ENCODE measurements at regions not wholly inside any gene's neighbourhood (a gene's known extent, or its start where the extent isn't known, plus 50 kb on each side); places are given as distances from the start of the nearest gene placed in this dataset.

DNA sequence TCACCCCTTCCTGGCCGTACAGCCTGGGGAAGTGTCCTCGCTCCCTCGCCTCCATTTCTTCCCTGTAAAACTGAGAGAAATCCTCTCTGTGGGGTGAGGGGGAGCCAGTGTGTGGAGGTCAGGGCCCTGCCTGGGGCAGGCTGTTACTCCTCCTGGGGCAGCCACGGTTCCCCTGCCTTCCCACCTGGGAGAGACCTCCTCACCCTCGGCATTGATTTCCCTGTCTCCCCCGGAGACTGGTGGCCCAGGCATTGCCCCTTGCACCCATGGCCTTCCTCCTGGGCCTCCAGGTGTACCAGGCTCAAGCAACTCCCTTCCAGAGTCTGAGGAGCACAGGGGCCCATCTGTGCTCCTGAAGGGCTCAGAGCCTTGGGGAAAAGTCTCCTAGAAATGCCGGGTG lies 75.6 kb upstream of the RNU6ATAC start:
- H3K4me1 ChIP-seq, result peaks cover 86% of the 10 kb centered on the region
- TF ChIP-seq Cebpa-rat (IDR thresholded peaks at IDR 0.05), result no peak

DNA sequence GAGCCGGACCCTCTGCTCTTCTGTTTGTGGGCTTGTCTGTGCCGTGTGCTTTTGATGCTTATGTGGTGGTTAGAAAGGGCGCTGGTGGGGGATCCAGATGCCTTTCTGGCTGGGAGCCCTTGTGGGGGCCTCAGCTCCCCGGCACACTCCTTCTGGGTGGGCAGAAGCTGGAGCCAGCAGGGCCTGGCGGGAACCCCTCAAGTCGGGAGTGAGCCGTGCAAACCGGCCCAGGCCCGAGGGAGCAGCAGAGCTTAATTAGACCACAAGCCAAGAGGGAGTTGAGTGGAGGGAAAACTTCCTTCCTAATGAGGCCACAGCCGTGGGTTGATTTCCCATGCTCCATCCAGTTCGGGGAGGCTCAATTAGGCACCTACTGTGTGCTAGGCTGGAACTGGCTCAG lies 76.0 kb upstream of the RNU6ATAC start:
- Histone ChIP-seq H3K9me3 (no peaks in the 10 kb centered on the region), H3K4me3 (0 out of 2 replicates have a peak overlapping the region, but pooled peaks have one; percentile 8), H3K36me3 (no peaks in the 10 kb centered on the region), H3K4me2 (peak overlapping the region; percentile 87), H3K27ac (no peak overlapping the region), H3K9ac (peak overlapping the region; percentile 39; the same call in 1 of the 2 replicates), H3K27me3 (peaks cover 5% of the 10 kb centered on the region; the same call in 1 of the 2 replicates), H3K4me1 (peaks cover 86% of the 10 kb centered on the region), H4K20me1 (peaks cover 14% of the 10 kb centered on the region; the same call in 1 of the 2 replicates)
- no peak for TF ChIP-seq Cebpa-rat (IDR thresholded peaks at IDR 0.05)

More for the DNA sequence above, 75.6 kb upstream of the RNU6ATAC start:
- no peak overlapping the region for H3K27ac ChIP-seq
- H3K27me3 ChIP-seq, result peaks cover 5% of the 10 kb centered on the region; the same call in 1 of the 2 replicates
- H3K4me2 ChIP-seq, result peak overlapping the region; percentile 87
- H3K9me3 ChIP-seq, result no peaks in the 10 kb centered on the region
- H3K36me3 ChIP-seq, result no peaks in the 10 kb centered on the region
- H4K20me1 ChIP-seq, result peaks cover 14% of the 10 kb centered on the region; the same call in 1 of the 2 replicates
- H3K4me3 ChIP-seq, result 0 out of 2 replicates have a peak overlapping the region, but pooled peaks have one; percentile 8
- peak overlapping the region; percentile 39; the same call in 1 of the 2 replicates for H3K9ac ChIP-seq

DNA sequence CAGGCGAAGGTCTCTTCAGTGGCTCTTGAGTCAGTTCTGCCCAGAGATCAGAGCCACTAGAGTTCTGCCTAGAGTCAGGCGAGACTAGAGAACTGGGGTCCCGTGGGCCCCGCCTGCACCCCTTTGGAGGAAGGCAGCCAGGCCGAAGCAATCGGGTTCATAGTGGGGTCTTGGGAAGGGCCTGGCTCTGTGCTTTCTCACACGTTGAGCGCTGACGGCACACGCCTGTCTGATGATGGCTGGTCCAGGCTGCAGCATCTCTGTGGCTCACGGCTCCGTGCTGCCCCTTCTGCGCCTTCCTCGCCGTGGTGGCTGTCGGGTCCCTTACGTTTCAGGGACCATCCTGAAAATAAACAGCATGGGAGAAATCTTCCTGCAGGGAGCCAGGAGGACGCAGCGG lies 78.3 kb upstream of the RNU6ATAC start:
- Histone ChIP-seq H4K20me1 (peaks cover 14% of the 10 kb centered on the region; the same call in 1 of the 2 replicates), H3K4me1 (peaks cover 62% of the 10 kb centered on the region), H3K36me3 (no peaks in the 10 kb centered on the region), H3K9me3 (peaks cover under 1% of the 10 kb centered on the region; the same call in 1 of the 2 replicates), H3K27ac (no peak overlapping the region), H3K9ac (no peak overlapping the region), H3K4me2 (no peak overlapping the region), H3K4me3 (no peak overlapping the region), H3K27me3 (peaks cover 5% of the 10 kb centered on the region; the same call in 1 of the 2 replicates)
- no peak for TF ChIP-seq Cebpa-rat (IDR thresholded peaks at IDR 0.05)

DNA sequence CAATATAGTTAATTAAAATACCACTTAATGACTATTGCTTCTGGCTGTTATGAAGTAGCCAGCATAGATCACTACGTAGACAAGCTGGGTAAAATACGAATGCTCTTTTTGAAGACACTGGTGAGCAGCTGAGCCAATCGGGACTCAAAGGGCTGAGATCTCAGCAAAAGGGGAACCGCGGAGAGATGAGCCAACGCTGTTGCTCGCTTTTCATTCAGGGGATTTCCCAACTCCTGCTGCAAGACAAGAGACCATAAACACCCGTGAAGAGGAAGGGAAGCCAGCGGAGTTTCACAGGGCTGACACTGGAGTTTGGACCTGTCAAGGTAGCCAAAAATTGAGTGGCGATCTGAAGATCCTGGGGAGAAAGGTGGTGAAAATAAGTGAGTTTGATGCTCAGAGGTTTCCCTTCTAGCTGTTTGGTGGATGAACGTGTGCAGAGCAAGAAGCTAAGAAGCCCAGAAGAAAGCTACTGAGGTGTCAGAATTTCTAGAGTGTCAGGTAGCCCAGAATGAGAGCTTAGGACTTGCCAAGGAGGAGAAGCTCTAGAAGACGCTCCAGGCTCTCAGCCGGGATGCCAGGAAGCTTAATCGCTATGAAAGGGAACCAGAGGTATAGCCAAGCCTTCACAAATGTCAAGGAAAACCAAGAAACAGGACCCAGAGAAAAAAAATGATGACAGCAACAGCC lies 79.6 kb upstream of the RNU6ATAC start:
- Histone ChIP-seq H3K9ac (no peak overlapping the region), H3K4me1 (peaks cover 51% of the 10 kb centered on the region), H3K4me2 (peak overlapping the region; percentile 45), H3K4me3 (no peak overlapping the region), H3K27ac (no peak overlapping the region), H3K9me3 (peaks cover 13% of the 10 kb centered on the region), H4K20me1 (peaks cover 14% of the 10 kb centered on the region; the same call in 1 of the 2 replicates), H3K36me3 (no peaks in the 10 kb centered on the region), H3K27me3 (peaks cover 5% of the 10 kb centered on the region; the same call in 1 of the 2 replicates)
- TF ChIP-seq Cebpa-rat (IDR thresholded peaks at IDR 0.05), result peak; percentile 69

DNA sequence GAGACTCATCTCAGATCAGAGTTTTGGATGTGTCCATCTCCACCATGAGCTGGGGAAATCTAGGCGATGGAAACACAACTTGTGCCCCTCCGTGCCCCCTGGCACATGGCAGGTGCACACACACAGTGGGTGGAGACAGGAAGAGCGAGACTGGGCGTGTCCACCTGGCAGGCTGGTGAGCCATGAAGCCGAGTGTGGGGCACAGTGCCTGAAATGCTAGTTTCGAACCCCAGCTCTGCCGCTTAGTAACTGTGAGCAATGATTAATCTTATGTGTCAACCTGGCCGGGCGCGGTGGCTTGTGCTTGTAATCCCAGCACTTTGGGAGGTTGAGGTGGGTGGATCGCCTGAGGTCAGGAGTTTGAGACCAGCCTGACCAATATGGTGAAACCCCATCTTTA lies 80.8 kb upstream of the RNU6ATAC start:
- H3K36me3 ChIP-seq, result no peaks in the 10 kb centered on the region
- H3K27me3 ChIP-seq, result no peaks in the 10 kb centered on the region; the same call in 1 of the 2 replicates
- H3K4me3 ChIP-seq, result no peak overlapping the region
- H3K27ac ChIP-seq, result no peak overlapping the region
- H3K9ac ChIP-seq, result no peak overlapping the region
- H3K4me2 ChIP-seq, result no peak overlapping the region
- peaks cover 5% of the 10 kb centered on the region; the same call in 1 of the 2 replicates for H4K20me1 ChIP-seq
- peaks cover 38% of the 10 kb centered on the region for H3K4me1 ChIP-seq
- no peak for TF ChIP-seq Cebpa-rat (IDR thresholded peaks at IDR 0.05)
- peaks cover 17% of the 10 kb centered on the region for H3K9me3 ChIP-seq

DNA sequence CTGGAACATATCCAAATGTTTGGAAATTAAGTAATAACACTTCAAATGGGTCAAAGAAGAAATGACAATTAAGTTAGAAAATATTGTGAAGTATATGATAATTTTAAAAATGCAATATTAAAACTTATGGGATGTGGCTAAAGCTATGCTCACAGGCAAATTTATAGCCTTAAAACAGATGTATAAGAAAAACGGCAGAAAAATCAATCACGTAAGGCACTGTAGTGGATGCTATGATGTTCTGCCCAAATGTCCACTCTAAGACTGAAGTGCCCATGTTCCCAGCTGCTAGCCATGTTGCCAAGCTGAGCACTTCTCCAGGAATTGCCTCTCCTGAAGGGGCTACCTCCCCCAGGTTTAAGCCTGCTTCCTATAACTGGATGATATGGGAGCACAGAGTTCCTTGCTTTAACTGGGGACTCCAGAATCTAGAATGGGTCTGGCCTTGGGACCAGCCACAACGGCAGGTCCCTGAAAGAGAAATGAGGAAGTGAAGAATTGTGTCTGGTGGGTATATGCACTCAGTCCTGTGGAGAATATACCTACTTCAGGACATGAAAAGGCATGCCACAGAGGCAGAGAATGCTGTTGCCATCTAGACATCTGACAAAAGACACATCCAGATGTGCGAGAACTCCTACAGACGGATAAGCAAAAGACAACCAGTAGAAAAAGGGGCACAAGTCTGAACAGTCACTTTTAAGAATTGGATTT lies 78.2 kb upstream of the RXRA start:
- H4K20me1 ChIP-seq, result no peaks in the 10 kb centered on the region
- H3K27me3 ChIP-seq, result no peaks in the 10 kb centered on the region; the same call in 1 of the 2 replicates
- H3K36me3 ChIP-seq, result no peaks in the 10 kb centered on the region
- H3K4me3 ChIP-seq, result no peak overlapping the region
- no peak overlapping the region for H3K27ac ChIP-seq
- H3K9ac ChIP-seq, result no peak overlapping the region
- H3K4me2 ChIP-seq, result no peak overlapping the region
- peaks cover 17% of the 10 kb centered on the region for H3K9me3 ChIP-seq
- no peak for TF ChIP-seq Cebpa-rat (IDR thresholded peaks at IDR 0.05)
- peaks cover 39% of the 10 kb centered on the region for H3K4me1 ChIP-seq

DNA sequence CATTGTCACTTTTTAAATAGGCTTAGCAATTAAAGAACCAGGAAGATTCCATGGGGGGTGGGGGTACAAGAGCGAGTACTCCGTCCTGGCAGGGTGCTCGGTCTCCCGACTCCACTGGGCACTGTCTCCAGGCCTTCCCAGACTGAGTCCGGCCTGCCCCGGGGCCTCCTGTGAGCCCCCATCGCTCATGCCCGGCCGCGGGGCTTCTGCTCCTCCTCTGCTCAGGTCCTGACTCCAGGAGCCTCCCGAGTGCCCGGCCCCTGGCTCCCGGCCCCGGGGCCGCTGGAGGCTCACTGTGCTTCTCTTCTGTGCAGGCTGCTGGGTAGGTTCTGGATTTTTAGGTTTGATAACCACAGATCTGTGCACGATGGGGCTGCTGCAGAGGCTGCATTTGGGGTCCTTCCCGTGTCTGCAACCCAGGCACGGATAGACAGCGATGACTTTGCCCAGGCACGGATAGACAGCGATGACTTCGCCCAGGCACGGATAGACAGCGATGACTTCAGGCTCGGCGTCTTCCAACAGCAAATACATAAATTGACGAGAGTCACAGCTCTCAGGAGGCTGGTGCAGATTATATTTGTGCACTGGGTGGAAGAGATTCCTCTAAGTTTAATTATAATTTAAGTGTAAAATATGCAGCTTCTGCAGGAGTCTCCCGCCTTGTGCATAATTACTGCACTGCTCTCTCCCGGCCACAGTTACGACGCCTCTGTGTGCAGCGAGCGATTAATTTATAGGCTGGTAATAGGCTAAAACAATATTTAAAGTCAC lies 74.8 kb upstream of the RXRA start:
- Histone ChIP-seq H3K36me3 (no peaks in the 10 kb centered on the region), H3K4me2 (peak overlapping the region; percentile 63), H3K27me3 (no peaks in the 10 kb centered on the region), H3K9ac (no peak overlapping the region), H4K20me1 (no peaks in the 10 kb centered on the region), H3K27ac (no peak overlapping the region), H3K9me3 (peaks cover 17% of the 10 kb centered on the region), H3K4me3 (no peak overlapping the region), H3K4me1 (peaks cover 37% of the 10 kb centered on the region)
- no peak for TF ChIP-seq Cebpa-rat (IDR thresholded peaks at IDR 0.05)

DNA sequence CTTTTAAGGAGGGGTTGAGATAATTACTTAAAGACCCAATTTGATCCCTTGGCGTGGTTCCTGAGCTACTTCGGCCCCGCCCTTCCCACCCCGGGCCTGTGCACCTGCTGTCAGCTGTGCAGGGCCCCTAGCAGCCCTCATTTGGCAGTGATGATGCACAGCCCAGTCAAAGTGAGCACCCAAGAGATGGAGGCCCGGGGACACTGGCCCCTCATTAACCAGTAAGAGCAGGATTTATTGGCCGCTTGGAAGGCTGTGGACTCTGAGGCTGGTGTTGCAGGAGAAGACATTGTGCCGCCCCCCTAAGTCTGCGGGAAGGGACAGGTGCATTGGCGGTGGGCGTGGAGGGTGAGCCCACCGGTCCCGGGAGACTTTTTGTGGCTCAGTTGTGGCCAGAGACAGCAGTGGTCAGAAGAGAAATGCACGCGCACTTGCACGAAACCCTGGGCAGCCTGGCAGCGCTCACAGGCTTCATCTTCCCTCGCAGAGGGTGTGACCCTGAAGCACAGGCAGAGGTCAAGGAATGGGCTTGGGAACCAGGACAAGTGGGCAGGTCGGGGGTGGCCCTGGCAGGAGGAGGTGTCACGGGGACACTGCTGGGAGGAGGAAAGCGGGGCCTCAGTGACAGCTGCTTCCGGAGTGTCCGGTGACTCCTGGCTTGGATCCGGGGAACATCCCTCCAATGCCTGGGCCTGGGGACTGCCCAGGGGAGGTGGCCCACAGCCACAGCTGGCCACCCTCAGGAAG lies 74.0 kb upstream of the RXRA start:
- Histone ChIP-seq H3K36me3 (no peaks in the 10 kb centered on the region), H3K9ac (peak overlapping the region; percentile 2; the same call in 1 of the 2 replicates), H3K9me3 (peaks cover 17% of the 10 kb centered on the region), H4K20me1 (no peaks in the 10 kb centered on the region), H3K27me3 (no peaks in the 10 kb centered on the region), H3K27ac (no peak overlapping the region), H3K4me1 (peaks cover 45% of the 10 kb centered on the region), H3K4me2 (peak overlapping the region; percentile 63), H3K4me3 (no peak overlapping the region)
- no peak for TF ChIP-seq Cebpa-rat (IDR thresholded peaks at IDR 0.05)
